Activated CD4-positive, CD25-positive, alpha-beta regulatory T cell treated with anti-CD3 and anti-CD28 coated beads, Interleukin-2, amount 50 U/mL, for 72 hours (primary cell): ENCODE measurements at regions not wholly inside any gene's neighbourhood (a gene's known extent, or its start where the extent isn't known, plus 50 kb on each side); places are given as distances from the start of the nearest gene placed in this dataset.

Experiments
- DNase-seq: peaks from one replicate; pipeline ENCODE4 v3.0.0; 2021

DNA sequence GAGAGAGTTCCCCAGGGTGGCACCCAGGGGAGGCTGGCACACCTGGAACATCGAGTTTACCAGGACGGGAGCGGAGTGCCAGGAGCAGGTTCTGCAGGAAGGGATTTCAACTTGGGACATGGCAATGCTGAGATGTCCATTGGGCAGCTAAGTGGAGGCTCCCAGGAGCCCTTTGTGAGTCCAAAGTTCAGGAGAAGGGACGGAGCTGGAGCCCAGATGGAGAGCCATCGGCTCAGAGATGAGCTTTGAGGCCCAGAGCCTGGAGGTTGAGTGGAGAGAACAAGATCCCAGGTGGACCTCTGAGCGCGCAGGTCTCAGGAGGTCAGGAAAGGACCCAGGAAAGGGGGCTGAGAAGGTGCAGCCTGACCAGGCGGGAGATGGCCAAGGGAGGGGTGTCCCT is 67.5 kb upstream of the AFDN start:
- no peak for DNase-seq

DNA sequence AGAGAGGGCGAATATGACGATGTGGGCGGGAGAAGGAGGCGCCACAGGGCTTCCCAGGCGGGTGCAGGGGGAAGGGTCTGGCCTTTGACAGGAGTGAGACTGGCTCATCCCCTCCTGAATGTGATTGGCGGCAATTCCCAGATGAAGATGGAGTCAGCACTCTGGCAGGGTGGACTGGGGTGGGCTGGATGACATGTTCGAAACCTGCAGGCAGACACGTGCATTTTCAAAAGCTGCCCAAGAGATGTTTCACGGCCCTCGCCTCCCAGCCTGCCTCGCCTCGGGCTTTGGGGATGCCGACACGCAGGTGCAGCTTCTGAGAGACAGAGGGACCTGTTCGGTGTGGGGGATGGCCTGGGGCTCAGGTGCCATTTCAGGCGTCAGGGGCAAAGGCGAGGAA is 66.8 kb upstream of the AFDN start:
- no peak for DNase-seq

DNA sequence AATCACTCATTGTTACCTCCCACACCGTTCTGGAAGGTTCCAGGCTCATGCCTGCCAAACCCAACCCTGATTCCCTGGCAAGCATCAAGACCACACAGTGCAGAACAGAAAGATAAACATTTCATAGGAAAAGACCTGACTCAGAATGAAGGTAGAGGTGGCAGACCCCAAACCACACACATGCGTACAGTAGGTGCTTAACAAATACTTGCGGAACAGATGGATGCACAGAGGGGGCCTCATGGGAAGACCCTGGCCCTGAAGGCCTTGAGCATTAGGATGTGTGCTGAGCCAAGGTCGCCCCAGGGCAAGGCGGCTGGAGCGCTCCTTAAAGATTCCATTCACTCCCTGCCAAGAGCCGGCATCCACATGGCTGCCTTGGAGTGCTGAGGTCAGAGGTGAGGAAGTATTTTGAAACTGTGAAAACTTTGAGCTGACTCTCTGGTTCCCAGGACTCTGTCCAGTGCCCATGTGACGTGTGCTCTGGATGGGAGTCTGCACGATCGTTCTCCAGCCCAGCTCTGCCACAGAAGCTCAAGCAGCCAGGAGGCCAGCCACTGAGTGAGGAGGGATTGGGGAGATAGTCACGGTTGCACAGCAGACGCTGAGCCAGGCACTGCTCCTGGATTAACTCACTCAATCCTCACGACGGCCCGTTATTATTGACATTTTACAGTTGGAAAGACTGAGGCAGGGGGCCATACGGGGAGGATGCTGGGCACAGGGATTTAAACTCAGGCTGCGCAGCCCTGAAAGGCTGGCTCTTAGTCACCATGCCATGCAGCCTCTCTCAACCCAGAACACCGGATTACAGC is 65.5 kb upstream of the AFDN start:
- DNase-seq = no peak

DNA sequence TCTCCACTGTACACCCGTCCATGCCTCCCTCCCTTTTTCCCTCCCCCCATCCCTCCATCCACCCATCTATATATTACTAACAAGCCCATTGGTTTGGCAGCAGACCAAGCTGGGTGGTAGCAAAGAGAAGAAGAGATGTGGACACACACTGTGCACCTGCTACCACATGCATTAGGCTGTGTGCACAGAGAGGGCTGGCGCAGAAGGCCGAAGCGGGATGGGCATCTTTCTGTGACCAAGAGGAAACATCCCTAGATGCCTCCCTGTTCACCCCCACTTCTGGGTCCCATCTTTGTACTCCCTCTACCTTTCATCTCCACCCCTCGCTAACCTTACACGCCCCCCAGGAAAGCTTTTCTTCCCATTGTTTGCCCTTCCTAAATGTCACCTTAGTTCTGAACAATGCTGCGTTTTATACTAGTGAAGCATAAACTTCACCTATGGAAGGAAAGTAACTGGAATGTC is 64.9 kb upstream of the AFDN start:
- DNase-seq = no peak

DNA sequence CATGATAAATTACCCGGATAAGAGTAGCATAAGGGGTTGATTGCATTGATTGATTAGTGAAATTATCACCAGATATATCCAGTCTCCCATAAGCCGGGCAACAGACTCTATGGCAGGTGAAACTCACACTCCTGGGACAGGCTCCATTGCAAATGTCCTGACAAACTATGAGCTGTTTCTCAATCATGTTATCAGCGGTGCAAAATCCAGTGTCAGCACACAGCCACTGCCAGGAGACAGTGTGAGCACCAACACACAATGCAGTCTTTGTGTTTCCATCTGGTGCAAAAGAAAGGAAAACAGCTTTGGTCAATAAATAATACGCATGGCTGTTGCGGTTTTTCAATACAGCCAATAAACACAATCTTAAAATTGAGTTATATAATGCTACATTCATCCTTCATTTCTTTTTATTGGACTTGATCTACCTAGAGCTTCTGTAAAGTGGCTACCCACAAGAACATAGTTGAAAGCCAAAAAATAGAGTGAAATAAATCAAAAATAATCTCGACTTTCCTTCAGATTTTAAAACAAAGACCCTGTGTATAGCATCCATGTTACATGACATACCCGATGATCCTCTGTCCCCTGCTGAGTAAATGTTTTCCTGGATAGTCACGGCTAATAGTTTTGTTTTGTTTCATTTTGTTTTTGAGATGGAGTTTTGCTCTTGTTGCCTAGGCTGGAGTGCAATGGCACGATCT is 64.3 kb upstream of the AFDN start:
- no peak for DNase-seq

DNA sequence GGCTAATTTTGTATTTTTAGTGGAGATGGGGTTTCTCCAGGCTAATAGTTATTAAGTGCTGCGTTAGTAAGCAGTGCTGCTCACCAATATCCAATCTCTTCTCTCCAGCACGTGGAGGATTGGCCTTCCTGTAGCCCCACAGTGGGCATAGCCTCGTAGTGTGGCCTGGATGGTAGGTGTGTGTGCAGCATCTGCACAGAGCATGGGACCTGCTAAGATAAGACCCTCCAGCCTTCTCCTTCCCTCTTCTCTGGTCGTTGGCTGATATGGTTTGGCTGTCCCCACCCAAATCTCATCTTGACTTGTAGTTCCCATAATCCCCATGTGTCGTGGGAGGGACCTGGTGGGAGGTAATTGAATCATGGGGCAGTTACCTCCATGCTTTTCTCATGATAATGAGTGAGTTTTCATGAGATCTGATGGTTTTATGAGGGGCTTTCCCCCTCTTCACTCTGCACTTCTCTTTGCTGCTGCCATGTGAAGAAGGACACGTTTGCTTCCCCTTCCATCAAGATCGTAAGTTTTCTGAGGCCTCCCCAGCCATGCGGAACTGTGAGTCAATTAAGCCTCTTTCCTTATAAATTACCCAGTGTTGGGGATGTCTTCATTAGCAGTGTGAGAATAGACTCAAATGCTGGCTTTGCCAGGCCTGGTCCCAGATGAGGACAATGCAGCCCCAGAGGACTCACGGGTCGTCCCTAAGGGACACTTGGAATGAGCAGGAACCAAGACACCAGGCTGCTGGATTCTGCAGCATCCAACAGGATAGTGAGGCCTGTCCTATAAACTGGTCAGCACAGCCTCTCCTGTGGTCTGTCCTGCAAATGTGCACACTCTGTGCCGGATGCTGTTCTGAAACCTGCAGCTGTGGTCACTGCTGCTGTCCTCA is 63.4 kb upstream of the AFDN start:
- no peak for DNase-seq

DNA sequence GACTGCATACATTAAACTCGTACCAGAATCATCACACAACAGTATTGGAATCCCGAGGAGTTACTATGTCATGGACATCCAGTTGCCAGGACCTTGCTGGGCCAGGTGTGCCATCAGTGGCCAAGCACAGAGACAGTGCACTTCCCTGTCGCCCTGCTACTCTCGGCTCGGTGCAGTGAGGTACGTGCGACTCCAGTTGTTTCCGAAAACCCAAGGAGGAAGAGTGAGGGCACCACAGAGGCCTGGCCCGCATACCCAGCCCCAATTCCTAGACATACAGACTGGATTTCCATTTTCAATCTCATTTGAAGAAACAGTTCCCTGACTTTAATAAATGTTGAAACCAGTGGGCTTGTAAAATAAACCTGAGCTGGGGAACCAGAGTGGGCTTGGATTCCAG is 62.5 kb upstream of the AFDN start:
- no peak for DNase-seq

DNA sequence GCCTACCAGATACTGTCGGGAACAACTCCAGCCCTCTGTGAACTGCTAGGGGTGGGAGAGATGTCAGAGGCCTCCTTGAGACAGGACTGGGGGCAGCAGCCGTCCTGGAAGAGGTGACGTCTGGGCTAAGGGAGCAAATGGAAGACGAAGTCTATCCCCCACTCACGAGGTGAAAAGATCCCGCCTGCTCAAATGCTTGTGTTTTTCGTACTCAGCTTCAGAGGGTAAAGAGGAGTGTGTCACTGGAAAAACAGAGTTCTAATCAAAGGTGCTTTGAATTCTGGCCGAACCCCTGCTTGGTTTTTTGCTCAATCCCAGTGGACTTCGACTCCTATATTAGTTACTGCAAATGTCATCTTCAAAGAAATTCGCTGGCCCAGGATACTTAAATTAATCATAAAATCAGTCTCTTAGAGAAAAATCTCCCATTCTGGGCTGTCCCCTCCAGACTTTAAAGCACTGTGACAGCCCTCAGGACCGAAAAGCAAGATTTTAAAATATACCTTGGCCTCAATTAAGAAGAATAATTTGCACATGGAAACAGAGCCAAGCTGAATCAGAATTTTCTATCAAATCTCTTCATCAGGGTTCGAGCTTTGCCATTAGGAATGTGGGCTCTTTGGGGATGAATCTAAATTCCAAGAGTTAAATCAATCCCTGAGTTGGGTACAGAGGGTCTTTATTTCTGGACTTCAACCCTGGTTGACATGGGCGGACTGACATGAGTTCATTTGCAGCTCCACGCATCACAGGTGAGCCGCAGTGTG is 61.8 kb upstream of the AFDN start:
- DNase-seq = no peak

DNA sequence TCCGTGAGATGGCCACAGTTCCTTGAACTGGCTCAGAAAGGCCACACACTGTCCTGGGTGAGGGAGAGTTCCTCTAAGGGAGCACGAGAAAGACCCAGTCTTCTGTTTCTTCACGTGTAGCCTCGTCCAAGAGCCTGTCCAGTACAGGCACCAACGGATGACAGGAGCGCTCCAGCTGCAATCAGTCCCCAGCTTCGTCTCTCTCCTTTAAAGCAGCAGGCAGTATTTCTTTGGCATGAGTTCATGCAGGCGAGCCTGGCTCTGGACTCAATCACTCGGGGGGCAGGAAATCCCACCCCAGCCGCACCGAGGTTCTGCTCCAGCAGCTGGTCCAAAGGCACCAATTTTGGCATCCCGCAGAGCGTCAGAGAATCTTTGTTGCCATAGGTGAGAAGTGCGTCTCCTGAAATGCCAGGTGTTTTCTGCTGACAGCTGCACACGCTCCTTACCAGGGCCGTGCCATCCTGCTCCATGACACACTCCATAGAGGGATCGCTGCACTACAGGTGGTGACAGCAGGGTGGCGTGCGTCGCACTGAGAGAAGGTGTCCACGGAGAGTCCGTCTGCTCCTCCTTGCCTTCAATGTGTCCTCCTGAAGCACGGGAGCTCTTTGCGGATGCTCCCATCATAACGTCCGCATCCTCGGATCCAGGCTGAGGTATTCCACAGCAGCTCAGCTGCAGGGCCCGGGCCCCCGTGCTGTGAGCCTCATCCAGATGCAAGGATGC is 59.6 kb upstream of the AFDN start:
- no peak for DNase-seq

DNA sequence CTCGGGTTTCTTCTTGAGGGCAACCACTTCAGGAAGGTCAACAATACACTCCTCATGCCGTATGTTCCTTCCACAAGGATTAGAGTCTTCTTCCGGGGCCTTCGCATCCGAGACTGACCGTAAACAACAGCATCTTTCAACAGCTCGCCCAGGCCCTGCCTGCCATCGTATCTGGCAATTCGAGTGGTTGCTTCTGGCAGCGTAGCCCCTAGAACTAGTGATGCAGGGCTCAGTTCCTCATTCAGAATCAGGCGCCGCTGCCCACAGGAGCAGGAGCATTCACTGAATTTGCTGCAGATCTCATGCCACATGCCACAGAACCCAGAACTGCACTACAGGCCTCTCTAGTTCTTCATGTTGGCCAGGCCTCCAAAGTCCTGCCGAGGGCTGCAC is 59.0 kb upstream of the AFDN start:
- DNase-seq = no peak

DNA sequence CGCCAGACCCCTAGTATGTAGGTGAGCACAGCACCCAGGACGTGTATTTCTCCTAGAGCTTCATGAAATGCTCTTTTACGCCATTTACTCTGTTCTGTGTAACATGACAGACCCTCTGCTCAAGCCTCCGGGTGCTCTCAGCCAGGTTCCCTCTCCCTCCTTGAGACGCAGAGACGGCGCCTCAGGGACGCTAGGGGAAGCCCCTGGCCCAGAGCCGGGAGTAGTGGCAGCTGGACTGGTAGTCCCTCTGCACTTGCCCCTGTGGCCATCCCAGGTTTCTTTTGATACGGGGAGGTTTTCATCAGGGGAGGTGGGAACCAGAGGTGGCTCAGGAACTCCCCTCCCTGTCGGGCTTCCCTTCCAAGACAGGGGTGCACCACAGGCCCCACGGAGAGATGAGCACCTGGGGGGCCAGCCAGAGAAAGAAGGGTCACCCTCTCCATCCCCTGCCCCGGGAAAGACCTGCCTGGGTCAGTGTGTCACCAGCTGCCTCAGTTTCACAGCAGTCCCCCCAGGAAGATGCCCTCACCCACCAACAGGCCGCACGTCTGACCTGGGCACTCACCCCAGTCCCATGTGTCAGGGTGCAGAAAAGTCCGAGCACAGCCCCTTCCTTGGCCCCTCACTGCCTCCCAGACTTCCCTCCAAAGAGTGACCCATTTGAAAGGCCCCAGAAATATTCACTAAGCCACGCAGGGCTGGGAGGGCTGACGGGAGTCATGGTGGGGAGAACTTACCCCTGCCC is 58.1 kb upstream of the AFDN start:
- no peak for DNase-seq

DNA sequence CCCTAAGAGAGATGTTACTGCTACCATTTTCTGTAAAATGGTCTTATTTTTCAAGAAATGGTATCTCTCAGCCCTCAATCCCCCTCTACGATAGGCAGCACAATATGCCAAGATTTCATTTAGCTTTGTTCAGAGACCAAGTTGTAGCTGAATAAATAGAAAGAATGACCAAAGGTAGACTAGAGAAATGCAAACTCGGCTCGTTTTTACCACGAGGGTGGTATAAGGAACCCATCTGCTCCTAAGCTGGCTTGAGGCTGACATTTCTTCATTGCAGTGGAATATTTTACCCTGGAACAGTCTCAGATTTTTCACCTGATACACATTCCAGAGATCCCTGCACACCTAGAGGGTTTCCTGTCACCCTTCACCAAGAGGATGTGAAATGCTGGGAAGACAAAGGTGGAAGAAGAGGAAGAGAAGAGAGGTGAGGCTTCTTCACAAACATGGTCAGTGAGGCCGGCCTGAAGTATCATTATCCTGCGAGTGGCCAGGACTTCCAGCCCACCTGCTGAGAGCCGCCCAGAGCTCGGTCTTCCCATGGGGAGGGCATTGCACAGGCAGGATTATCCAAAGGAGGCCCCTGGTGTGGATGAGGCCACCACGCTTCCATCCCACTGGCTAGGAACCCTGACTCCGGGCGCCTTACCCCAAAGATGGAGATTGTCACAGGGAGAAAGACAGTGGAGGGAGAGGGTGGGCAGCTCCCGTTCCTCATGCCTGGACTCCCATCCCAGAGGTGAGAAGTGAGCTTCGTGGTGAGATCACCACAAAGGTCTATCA is 57.1 kb upstream of the AFDN start:
- DNase-seq = no peak

DNA sequence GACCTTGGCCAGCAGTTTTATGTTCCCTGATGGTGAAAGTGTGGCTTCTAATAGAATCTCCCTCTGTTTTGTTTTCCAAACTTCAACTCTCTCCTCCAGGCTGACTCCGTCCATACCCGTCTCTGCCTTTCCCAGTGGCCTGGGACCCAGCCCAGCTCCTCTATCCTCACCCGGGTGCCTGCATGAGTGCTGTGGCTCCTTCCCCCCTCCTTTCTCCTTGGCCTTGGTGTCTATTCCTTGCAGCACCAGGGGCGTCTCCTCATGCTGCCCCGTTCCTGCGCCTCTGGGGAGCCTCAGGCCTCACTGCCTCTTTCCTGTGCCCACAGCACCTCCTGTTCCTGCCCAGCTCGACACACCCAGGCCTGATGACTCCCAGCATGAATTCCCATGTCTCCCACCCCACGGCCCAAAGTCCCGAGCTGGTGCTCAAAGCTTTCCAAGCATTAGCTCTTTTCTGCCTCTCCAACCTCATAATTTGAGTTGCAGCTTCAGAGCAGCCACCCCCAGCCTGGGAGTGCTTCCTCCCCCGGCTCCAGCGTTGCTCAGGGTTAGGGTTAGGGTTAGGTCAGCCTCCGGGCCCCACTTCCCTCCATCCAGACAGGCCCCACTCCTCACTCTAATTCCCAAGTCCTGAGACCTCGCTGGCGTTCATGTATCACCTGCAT is 56.3 kb upstream of the AFDN start:
- no peak for DNase-seq

DNA sequence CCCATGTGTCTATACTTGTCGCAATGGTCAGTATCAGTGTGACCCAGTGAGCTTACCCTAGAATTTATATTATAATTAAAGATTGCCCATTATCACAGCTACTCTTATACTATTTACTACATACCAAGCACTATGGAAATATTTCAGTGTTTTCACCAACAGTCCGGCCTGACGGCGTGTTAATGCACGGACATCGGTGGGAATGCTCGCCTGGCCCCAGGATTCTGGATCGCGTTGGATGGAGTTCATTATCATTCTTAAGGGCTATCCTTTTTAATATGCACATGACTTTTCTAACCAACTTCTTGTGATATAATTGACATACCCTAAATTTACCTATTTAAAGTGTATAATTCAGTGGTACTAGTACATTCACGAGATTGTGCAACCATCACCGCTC is 51.8 kb upstream of the AFDN start:
- DNase-seq = no peak

DNA sequence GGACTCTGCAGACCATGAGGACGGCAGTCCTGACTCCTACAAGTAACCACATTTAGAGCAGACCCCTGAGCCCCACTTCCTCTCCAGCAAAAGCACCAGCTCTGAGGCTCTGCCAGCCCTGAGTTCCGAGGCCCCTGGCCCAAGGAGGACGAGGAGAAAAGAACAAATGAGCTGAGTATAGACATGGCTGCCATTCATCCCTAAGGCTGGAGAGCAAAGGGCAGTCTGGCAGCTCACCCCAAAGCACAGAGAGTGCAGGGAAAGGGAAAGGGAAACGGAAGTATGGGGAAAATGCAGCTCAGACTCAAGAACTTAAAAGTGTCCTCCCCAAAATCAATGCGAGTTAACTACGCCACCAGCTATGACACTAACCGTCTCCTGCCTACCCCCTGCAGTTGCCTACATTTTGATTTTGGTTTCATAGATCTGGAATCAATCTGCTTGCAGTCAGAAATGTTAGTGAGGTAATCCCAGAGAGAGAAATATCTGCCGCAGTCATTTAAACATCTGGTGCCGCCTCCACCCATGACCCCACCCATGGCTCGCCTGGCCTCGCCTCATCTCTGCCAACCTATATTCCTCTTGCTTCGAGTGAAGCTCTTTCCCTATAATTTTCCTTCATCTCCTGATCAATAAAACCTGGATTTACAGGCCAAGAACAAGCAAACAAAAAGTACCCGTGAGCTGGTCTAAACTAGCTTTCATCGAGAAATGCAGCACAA is 49.6 kb upstream of the AFDN start:
- DNase-seq = no peak
